ENCODE measurements at regions not wholly inside any gene's neighbourhood (a gene's known extent, or its start where the extent isn't known, plus 50 kb on each side); places are given as distances from the start of the nearest gene placed in this dataset.

DNA sequence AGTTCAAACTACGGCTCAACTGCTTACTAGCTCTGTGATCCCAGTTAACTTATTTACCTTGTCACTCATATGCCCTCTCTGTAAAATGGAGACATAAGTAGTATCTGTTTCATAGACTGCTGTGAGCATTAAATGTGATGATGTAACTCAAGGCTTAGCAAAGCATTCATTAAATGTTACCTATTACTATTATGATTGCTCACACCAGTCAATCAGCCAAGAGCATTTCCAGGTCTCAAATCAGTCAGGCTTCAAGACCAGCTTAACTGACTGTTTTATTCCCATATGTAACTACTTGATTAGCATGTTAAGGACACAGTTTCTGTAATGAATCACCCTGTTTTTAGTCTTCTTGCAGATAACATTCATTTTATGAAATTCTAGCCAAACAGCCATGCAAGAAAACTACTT lies 413.3 kb downstream of the MLLT3 start:
- TF ChIP-seq MAX (IDR thresholded peaks at IDR 0.05; ENCODE audit: low read depth, low read length) = no peak
- TF ChIP-seq MYC (IDR thresholded peaks at IDR 0.05; ENCODE audit: low read depth, low read length) = no peak
- TF ChIP-seq, protein P1, sequence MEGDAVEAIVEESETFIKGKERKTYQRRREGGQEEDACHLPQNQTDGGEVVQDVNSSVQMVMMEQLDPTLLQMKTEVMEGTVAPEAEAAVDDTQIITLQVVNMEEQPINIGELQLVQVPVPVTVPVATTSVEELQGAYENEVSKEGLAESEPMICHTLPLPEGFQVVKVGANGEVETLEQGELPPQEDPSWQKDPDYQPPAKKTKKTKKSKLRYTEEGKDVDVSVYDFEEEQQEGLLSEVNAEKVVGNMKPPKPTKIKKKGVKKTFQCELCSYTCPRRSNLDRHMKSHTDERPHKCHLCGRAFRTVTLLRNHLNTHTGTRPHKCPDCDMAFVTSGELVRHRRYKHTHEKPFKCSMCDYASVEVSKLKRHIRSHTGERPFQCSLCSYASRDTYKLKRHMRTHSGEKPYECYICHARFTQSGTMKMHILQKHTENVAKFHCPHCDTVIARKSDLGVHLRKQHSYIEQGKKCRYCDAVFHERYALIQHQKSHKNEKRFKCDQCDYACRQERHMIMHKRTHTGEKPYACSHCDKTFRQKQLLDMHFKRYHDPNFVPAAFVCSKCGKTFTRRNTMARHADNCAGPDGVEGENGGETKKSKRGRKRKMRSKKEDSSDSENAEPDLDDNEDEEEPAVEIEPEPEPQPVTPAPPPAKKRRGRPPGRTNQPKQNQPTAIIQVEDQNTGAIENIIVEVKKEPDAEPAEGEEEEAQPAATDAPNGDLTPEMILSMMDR (IDR thresholded peaks at IDR 0.05; ENCODE audit: low read depth, low read length) = no peak
- TF ChIP-seq POLR2A (IDR thresholded peaks at IDR 0.05; ENCODE audit: extremely low read depth, insufficient read length) = no peak
- DNase-seq (ENCODE audit: low read depth) = no peak
- no peak overlapping the region for H3K4me3 ChIP-seq (ENCODE audit: low read depth, low read length)

DNA sequence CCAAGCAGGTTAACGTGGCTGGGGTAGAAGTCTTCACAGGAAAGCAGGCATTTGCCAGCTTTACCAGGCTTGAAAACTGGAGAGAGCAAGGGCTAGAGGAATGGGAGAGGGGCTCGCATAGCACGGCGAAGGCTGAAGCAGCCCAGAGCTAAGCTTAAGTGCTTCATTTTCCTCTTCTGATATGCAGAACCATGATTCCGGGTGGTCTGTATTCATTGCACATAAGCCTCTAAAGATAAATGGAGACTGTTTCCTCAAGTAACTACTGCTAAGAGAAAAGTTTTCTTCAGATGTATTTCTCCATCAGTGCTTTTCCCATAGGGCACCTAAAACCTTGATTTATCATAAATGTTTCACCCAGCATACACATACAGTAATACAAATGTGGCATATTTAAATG lies 414.1 kb downstream of the MLLT3 start:
- DNase-seq (ENCODE audit: low read depth) = no peak
- TF ChIP-seq, protein P1 (IDR thresholded peaks at IDR 0.05; ENCODE audit: low read depth, low read length) = no peak
- TF ChIP-seq MYC (IDR thresholded peaks at IDR 0.05; ENCODE audit: low read depth, low read length) (no peak), POLR2A (IDR thresholded peaks at IDR 0.05; ENCODE audit: extremely low read depth, insufficient read length) (no peak), MAX (IDR thresholded peaks at IDR 0.05; ENCODE audit: low read depth, low read length) (no peak)
- no peak overlapping the region for H3K4me3 ChIP-seq (ENCODE audit: low read depth, low read length)

GRCh38 chr9:20207176-20207575 lies 415.1 kb downstream of the MLLT3 start:
- no peak for TF ChIP-seq MAX (IDR thresholded peaks at IDR 0.05; ENCODE audit: low read depth, low read length)
- TF ChIP-seq MYC (IDR thresholded peaks at IDR 0.05; ENCODE audit: low read depth, low read length) = no peak
- TF ChIP-seq POLR2A (IDR thresholded peaks at IDR 0.05; ENCODE audit: extremely low read depth, insufficient read length) = no peak
- TF ChIP-seq, protein P1 (IDR thresholded peaks at IDR 0.05; ENCODE audit: low read depth, low read length) = no peak
- H3K4me3 ChIP-seq (ENCODE audit: low read depth, low read length) = no peak overlapping the region
- DNase-seq (ENCODE audit: low read depth) = no peak

DNA sequence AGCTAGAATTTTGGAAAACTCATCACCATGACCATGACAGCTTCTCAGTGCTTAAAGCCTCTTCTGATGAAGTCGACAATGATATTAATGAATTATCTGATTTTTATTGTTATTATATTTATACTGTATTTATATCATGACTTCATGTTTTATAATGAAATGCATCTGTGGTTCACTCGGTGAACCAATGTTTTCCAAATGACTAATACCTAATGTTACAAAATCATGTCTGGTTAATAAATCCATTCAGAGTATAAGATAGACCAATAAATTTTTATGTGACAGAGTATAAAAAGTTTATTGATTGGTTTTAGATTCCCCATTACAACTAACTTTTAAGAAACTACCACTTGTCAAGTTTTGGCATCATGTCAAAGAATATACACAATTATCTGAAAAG lies 416.5 kb downstream of the MLLT3 start:
- TF ChIP-seq MAX (IDR thresholded peaks at IDR 0.05; ENCODE audit: low read depth, low read length) (no peak), POLR2A (IDR thresholded peaks at IDR 0.05; ENCODE audit: extremely low read depth, insufficient read length) (no peak), MYC (IDR thresholded peaks at IDR 0.05; ENCODE audit: low read depth, low read length) (no peak)
- TF ChIP-seq, protein P1 (IDR thresholded peaks at IDR 0.05; ENCODE audit: low read depth, low read length) = no peak
- H3K4me3 ChIP-seq (ENCODE audit: low read depth, low read length) = no peak overlapping the region
- DNase-seq (ENCODE audit: low read depth) = no peak

DNA sequence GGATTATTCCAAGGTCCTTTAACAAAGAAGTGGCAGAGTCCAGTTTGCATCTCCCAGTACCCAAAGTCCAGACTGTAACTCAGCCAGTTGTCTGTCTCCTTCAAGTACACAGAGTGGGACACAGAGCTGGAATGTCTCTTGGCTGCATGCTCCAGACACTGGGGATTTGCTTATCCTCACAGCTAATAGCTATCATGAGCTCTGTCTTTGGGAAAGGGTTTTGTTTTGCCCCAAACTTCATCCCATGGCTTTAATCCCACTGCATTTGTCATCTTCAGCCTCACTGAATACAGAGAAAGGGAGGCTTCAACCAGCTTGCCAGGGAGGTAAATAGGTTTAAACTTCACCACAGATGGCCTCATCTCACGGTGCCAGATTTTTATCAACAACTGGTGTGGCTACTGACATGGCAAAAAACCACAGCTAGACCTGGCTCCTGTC lies 412.2 kb upstream of the SLC24A2 start:
- DNase-seq (ENCODE audit: low read depth) = no peak
- no peak overlapping the region for H3K4me3 ChIP-seq (ENCODE audit: low read depth, low read length)
- TF ChIP-seq MYC (IDR thresholded peaks at IDR 0.05; ENCODE audit: low read depth, low read length) (no peak), POLR2A (IDR thresholded peaks at IDR 0.05; ENCODE audit: extremely low read depth, insufficient read length) (no peak)

GRCh38 chr9:20200581-20200980 lies 411.7 kb upstream of the SLC24A2 start:
- H3K4me3 ChIP-seq (ENCODE audit: low read depth, low read length) = no peak overlapping the region
- DNase-seq (ENCODE audit: low read depth) = no peak
- TF ChIP-seq POLR2A (IDR thresholded peaks at IDR 0.05; ENCODE audit: extremely low read depth, insufficient read length) (no peak), MAX (IDR thresholded peaks at IDR 0.05; ENCODE audit: low read depth, low read length) (no peak), MYC (IDR thresholded peaks at IDR 0.05; ENCODE audit: low read depth, low read length) (no peak)
- TF ChIP-seq, protein P1 (IDR thresholded peaks at IDR 0.05; ENCODE audit: low read depth, low read length) = no peak
